ENCODE measurements at regions not wholly inside any gene's neighbourhood (a gene's known extent, or its start where the extent isn't known, plus 50 kb on each side); places are given as distances from the start of the nearest gene placed in this dataset.

- TF ChIP-seq CTCF (IDR thresholded peaks at IDR 0.05 in 2 of 3, conservative IDR thresholded peaks at IDR 0.05 in 1 of 3; ENCODE audit: insufficient read depth in 2 of 3, low read depth in 1 of 3, low read length in 3 of 3) = no peak
- no peak for TF ChIP-seq ZBTB49 (CRISPR knock-in tag; IDR thresholded peaks at IDR 0.05; ENCODE audit: borderline replicate concordance)
- TF ChIP-seq, protein P1, sequence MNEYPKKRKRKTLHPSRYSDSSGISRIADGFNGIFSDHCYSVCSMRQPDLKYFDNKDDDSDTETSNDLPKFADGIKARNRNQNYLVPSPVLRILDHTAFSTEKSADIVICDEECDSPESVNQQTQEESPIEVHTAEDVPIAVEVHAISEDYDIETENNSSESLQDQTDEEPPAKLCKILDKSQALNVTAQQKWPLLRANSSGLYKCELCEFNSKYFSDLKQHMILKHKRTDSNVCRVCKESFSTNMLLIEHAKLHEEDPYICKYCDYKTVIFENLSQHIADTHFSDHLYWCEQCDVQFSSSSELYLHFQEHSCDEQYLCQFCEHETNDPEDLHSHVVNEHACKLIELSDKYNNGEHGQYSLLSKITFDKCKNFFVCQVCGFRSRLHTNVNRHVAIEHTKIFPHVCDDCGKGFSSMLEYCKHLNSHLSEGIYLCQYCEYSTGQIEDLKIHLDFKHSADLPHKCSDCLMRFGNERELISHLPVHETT (CRISPR knock-in tag; conservative IDR thresholded peaks at IDR 0.05 in 1 of 2, IDR thresholded peaks at IDR 0.05 in 1 of 2) = no peak
- TF ChIP-seq THAP7 (CRISPR knock-in tag; IDR thresholded peaks at IDR 0.05) = no peak
- TF ChIP-seq POLR2AphosphoS5 (IDR thresholded peaks at IDR 0.05; ENCODE audit: control insufficient read depth, insufficient read depth, low read depth, low read length) = no peak
- TF ChIP-seq POLR2A (conservative IDR thresholded peaks at IDR 0.05) = no peak
- no peak for TF ChIP-seq RBM25 (IDR thresholded peaks at IDR 0.05; ENCODE audit: low read depth, low read length, severe bottlenecking)
- no peak for TF ChIP-seq TCF7L2 (IDR thresholded peaks at IDR 0.05; ENCODE audit: low read depth, low read length)
- no peak for TF ChIP-seq SIN3A (IDR thresholded peaks at IDR 0.05; ENCODE audit: borderline replicate concordance in 2 of 2, control insufficient read depth in 1 of 2, low read depth in 2 of 2, low read length in 2 of 2)
- no peak for TF ChIP-seq NR2C1 (IDR thresholded peaks at IDR 0.05)
- TF ChIP-seq NR2C1 (tag; IDR thresholded peaks at IDR 0.05) = no peak
- TF ChIP-seq PTBP1 (IDR thresholded peaks at IDR 0.05; ENCODE audit: low read depth, low read length) = no peak
- TF ChIP-seq FOXP1 (CRISPR knock-in tag; IDR thresholded peaks at IDR 0.05) = no peak
- no peak for TF ChIP-seq SIRT6 (IDR thresholded peaks at IDR 0.05; ENCODE audit: low read depth, low read length)
- TF ChIP-seq RCOR1 (IDR thresholded peaks at IDR 0.05; ENCODE audit: borderline replicate concordance in 1 of 2, low read depth in 2 of 2, low read length in 2 of 2) = no peak
These were observed 435.5 kb downstream of the SIPA1L2 start for GRCh38 chr1:232194424-232194823.

All from K562 (cell line).